ENCODE measurements at regions not wholly inside any gene's neighbourhood (a gene's known extent, or its start where the extent isn't known, plus 50 kb on each side); places are given as distances from the start of the nearest gene placed in this dataset.

DNA sequence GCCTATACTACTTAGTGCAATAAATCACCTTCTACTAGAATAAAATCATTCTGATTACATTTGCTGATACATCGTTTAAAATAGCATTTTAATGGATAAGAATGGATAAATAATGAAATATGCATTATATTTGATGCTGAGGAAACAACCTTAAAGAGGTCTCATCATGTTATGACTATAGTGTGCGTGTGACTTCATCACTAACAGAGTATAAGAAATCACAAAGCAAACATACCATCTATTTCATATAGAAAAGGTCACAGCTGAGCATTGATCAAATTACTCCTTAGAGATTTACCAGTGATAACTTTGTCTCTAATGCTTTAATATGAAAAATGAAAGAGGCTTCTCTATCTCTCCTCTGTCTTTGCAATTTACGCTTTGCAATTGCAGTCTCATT lies 1620.3 kb upstream of the SLC10A2 start:
- no peaks in the 10 kb centered on the region for H3K4me1 ChIP-seq (ENCODE audit: control insufficient read depth, insufficient read depth, low read length)
- no peak overlapping the region for H3K9ac ChIP-seq (ENCODE audit: low read length)
- H3K36me3 ChIP-seq (ENCODE audit: control insufficient read depth, insufficient read depth, low read length) = no peaks in the 10 kb centered on the region
- no peaks in the 10 kb centered on the region for H3K9me3 ChIP-seq (ENCODE audit: control insufficient read depth, low read length)
- H3K4me3 ChIP-seq (ENCODE audit: low read length) = no peak overlapping the region
- H3K27me3 ChIP-seq (ENCODE audit: control insufficient read depth, insufficient read depth, low read length) = no peaks in the 10 kb centered on the region

DNA sequence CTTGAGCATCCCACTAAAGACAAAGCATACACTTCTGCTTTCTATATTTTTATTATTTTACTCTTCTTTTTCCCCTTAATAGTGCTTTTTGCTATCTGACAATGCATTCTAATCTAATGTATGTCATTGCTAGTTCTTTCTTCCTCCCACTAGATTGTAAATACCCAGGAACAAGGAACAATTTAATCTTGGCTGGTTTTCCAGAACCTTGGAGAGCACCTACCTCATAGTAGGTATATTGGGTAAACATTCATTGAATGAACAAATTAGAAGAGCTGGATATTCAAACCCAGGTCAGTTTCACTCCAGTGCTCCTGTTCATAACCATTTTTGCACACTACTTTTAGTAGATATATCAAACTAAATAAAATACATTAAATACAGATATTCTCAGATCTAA lies 1617.6 kb upstream of the SLC10A2 start:
- no peak overlapping the region for H3K4me3 ChIP-seq (ENCODE audit: low read length)
- no peaks in the 10 kb centered on the region for H3K36me3 ChIP-seq (ENCODE audit: control insufficient read depth, insufficient read depth, low read length)
- no peaks in the 10 kb centered on the region for H3K9me3 ChIP-seq (ENCODE audit: control insufficient read depth, low read length)
- no peaks in the 10 kb centered on the region for H3K27me3 ChIP-seq (ENCODE audit: control insufficient read depth, insufficient read depth, low read length)
- no peaks in the 10 kb centered on the region for H3K4me1 ChIP-seq (ENCODE audit: control insufficient read depth, insufficient read depth, low read length)
- no peak overlapping the region for H3K9ac ChIP-seq (ENCODE audit: low read length)

DNA sequence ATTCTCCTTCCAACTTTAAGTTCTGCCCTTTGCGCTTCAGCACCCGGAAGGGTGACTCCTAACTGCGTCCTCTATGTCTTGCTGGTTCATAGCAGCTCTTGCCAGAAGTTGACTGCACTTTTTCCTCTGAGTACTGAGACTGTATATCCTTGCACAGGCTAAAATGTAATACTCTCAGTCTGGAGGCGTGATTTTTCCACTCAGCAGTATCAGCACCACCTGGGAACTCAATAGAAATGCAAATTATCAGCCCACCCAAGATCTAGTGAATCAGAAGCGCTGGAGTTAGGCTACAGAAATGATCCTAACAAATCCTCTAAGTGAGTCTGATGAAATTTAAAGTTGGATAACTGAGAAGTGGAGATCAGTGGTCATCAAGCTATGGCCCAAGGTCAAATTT lies 1611.9 kb upstream of the SLC10A2 start:
- no peak overlapping the region for H3K9ac ChIP-seq (ENCODE audit: low read length)
- no peak overlapping the region for H3K4me3 ChIP-seq (ENCODE audit: low read length)
- H3K9me3 ChIP-seq (ENCODE audit: control insufficient read depth, low read length) = no peaks in the 10 kb centered on the region
- no peaks in the 10 kb centered on the region for H3K4me1 ChIP-seq (ENCODE audit: control insufficient read depth, insufficient read depth, low read length)
- no peaks in the 10 kb centered on the region for H3K36me3 ChIP-seq (ENCODE audit: control insufficient read depth, insufficient read depth, low read length)
- H3K27me3 ChIP-seq (ENCODE audit: control insufficient read depth, insufficient read depth, low read length) = no peaks in the 10 kb centered on the region

DNA sequence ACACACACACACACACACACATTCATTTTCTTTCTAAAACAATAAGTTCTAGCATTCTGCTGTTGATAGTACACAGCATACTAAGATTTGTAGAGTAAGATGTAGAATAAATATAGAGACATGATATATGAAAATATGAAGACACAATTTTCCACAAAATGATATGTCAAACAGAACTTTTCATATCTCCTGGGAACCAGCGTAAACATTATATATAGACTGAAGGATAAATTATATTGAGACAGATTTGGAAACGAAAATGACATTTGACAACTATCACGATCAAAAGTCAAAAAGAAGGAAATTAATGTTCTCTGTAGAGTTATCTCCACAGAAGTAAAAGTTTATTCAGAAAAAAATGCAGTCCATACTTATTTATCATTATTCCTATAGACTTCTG lies 1605.7 kb upstream of the SLC10A2 start:
- Histone ChIP-seq H3K4me1 (ENCODE audit: control insufficient read depth, insufficient read depth, low read length) (no peaks in the 10 kb centered on the region), H3K36me3 (ENCODE audit: control insufficient read depth, insufficient read depth, low read length) (no peaks in the 10 kb centered on the region)

DNA sequence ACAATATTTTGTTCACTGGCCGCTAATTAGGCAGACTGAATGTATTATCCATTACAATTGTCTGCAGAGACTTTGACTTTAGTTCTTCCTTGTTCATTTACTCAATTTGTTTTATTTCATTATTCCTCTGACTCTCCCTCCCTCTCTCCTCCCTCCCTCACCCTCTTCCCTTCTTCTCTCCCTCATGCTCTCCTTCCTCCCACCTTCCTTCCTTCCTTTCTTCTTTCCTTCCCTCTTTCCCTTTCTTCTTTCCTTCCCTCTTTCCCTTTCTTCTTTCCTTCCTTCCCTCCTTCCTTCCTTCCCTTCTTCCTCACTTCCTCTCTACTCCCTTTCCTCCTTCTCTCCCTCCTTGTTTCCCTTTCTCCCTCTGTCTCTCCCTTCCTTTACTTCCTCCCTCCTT lies 1591.0 kb upstream of the SLC10A2 start:
- no peaks in the 10 kb centered on the region for H3K9me3 ChIP-seq (ENCODE audit: control insufficient read depth, low read length)
- H3K27me3 ChIP-seq (ENCODE audit: control insufficient read depth, insufficient read depth, low read length) = no peaks in the 10 kb centered on the region
- no peaks in the 10 kb centered on the region for H3K4me1 ChIP-seq (ENCODE audit: control insufficient read depth, insufficient read depth, low read length)
- no peaks in the 10 kb centered on the region for H3K36me3 ChIP-seq (ENCODE audit: control insufficient read depth, insufficient read depth, low read length)
- H3K4me3 ChIP-seq (ENCODE audit: low read length) = no peak overlapping the region
- no peak overlapping the region for H3K9ac ChIP-seq (ENCODE audit: low read length)

More for the DNA sequence above, 1605.7 kb upstream of the SLC10A2 start:
- Histone ChIP-seq H3K27me3 (ENCODE audit: control insufficient read depth, insufficient read depth, low read length) (no peaks in the 10 kb centered on the region), H3K9me3 (ENCODE audit: control insufficient read depth, low read length) (no peaks in the 10 kb centered on the region), H3K9ac (ENCODE audit: low read length) (no peak overlapping the region), H3K4me3 (ENCODE audit: low read length) (no peak overlapping the region)

DNA sequence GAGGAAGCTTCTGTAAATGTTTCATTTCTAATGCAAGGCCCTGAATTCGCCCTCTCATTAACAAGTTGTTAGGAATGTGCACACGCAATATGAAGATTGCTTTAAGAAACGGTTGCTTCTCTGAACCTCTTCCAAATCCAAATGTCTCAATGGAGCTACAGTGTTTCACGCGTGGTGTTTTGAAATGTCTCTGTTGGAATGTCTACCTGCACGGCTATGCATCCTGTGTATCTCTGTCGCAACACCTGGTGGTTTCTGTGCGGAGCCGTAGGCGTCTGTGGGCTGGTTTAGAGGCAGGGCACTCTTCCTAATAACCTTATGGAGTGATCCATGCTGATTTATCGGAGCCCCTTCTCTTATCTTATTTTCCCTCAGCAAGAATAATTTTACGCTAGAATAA lies 1584.2 kb upstream of the SLC10A2 start:
- no peaks in the 10 kb centered on the region for H3K27me3 ChIP-seq (ENCODE audit: control insufficient read depth, insufficient read depth, low read length)
- H3K9ac ChIP-seq (ENCODE audit: low read length) = no peak overlapping the region
- no peaks in the 10 kb centered on the region for H3K9me3 ChIP-seq (ENCODE audit: control insufficient read depth, low read length)
- H3K4me3 ChIP-seq (ENCODE audit: low read length) = no peak overlapping the region
- no peaks in the 10 kb centered on the region for H3K4me1 ChIP-seq (ENCODE audit: control insufficient read depth, insufficient read depth, low read length)
- no peaks in the 10 kb centered on the region for H3K36me3 ChIP-seq (ENCODE audit: control insufficient read depth, insufficient read depth, low read length)

DNA sequence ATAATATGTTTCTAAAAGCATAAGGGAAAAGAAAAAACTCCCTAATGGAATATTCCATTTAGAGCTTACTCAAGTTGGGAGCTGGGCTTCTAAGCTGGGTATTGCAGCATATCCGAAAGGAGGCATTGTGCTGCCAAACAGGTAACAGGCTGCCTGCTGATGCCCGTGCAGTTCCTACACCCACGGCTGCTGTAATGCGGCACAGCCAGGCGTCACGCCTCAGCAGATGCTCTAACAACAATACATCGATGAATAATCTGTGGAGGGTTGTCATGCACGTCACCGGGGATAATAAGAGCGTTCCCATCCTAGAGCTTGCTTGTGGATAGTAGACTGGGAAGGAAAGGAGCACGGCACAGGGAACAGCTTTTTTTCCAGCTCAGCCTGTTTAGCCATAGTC lies 1582.1 kb upstream of the SLC10A2 start:
- Histone ChIP-seq H3K9me3 (ENCODE audit: control insufficient read depth, low read length) (no peaks in the 10 kb centered on the region), H3K36me3 (ENCODE audit: control insufficient read depth, insufficient read depth, low read length) (no peaks in the 10 kb centered on the region), H3K27me3 (ENCODE audit: control insufficient read depth, insufficient read depth, low read length) (no peaks in the 10 kb centered on the region), H3K9ac (ENCODE audit: low read length) (no peak overlapping the region), H3K4me1 (ENCODE audit: control insufficient read depth, insufficient read depth, low read length) (no peaks in the 10 kb centered on the region), H3K4me3 (ENCODE audit: low read length) (no peak overlapping the region)

DNA sequence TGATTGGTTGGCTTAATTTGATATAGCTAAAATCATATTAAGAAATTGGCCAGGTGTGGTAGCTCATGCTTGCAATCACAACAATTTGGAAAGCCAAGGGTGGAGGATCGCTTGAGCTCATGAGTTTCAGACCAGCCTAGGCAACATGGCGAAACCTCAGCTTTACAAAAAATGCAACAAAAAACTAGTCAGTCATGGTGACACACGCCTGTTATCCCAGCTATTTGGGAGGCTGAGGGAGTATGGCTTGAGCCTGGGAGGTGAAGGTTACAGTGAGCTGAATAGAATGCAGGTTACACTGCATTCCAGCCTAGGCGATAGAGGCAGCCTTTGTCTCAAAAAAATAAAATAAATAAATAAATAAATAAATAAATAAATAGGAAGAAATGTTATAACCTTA lies 1579.6 kb upstream of the SLC10A2 start:
- Histone ChIP-seq H3K36me3 (ENCODE audit: control insufficient read depth, insufficient read depth, low read length) (no peaks in the 10 kb centered on the region), H3K4me1 (ENCODE audit: control insufficient read depth, insufficient read depth, low read length) (no peaks in the 10 kb centered on the region), H3K4me3 (ENCODE audit: low read length) (no peak overlapping the region), H3K9ac (ENCODE audit: low read length) (no peak overlapping the region), H3K27me3 (ENCODE audit: control insufficient read depth, insufficient read depth, low read length) (no peaks in the 10 kb centered on the region), H3K9me3 (ENCODE audit: control insufficient read depth, low read length) (no peaks in the 10 kb centered on the region)

DNA sequence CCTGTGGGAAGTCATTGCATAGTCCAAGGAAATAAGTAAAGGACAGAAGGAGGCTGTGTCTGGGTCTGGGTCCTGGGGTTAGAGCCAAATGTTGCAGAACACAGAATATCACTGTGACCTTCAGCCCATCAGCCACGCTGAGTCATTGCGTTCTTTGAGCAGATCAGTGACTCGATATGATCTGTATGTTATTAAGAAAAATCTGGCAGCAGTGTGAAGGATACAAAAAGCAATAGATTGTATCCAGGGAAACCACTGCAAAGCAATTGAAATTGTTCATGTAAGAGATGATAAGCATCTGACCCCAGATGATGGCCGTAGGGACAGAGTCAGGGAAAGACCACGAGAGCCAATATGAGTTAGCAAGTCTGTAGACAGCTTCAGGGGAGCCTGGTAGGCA lies 1575.1 kb upstream of the SLC10A2 start:
- H3K9me3 ChIP-seq (ENCODE audit: control insufficient read depth, low read length) = no peaks in the 10 kb centered on the region
- H3K27me3 ChIP-seq (ENCODE audit: control insufficient read depth, insufficient read depth, low read length) = no peaks in the 10 kb centered on the region
- no peak overlapping the region for H3K4me3 ChIP-seq (ENCODE audit: low read length)
- H3K36me3 ChIP-seq (ENCODE audit: control insufficient read depth, insufficient read depth, low read length) = no peaks in the 10 kb centered on the region
- H3K9ac ChIP-seq (ENCODE audit: low read length) = no peak overlapping the region
- H3K4me1 ChIP-seq (ENCODE audit: control insufficient read depth, insufficient read depth, low read length) = no peaks in the 10 kb centered on the region

DNA sequence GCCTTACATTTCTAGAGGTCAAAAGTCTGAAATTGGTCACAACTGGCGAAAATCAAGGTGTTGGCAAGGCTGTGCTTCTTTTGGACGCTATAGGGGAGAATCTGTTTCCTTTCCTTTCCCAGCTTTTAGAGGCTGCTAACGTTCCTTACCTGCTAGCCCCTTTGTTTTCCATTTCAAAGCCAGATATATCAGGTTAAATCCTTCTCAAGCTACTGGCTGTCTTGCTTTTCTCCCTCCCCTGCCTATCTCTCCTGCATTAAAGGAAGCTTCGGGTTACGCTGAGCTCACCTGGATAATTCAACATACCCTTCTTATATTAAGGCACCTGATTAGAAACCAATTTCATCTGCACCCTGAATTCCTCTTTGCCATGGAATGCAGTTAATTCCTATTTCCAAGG lies 1569.7 kb upstream of the SLC10A2 start:
- Histone ChIP-seq H3K9me3 (ENCODE audit: control insufficient read depth, low read length) (no peaks in the 10 kb centered on the region), H3K4me3 (ENCODE audit: low read length) (no peak overlapping the region)

DNA sequence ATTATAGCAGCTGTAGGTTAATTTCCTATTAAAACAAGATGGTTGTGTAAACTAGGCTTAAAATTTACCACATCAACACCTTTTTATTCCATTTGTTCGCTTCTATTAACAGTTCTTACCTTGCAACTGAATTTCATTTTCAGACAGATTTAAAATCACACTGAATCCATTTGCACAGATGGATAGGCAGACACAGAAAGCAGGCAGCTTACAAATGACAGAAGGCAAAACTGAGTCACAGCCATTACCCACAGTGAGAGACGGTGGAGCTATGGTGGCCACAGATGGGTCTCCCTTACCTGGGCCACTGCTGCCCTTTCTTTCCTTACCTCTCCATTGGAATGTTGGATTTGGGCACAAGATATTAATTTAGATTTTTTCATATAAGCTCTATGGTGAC lies 1567.8 kb upstream of the SLC10A2 start:
- H3K9me3 ChIP-seq (ENCODE audit: control insufficient read depth, low read length) = no peaks in the 10 kb centered on the region
- H3K27me3 ChIP-seq (ENCODE audit: control insufficient read depth, insufficient read depth, low read length) = no peaks in the 10 kb centered on the region
- no peaks in the 10 kb centered on the region for H3K36me3 ChIP-seq (ENCODE audit: control insufficient read depth, insufficient read depth, low read length)
- no peak overlapping the region for H3K4me3 ChIP-seq (ENCODE audit: low read length)
- no peak overlapping the region for H3K9ac ChIP-seq (ENCODE audit: low read length)
- no peaks in the 10 kb centered on the region for H3K4me1 ChIP-seq (ENCODE audit: control insufficient read depth, insufficient read depth, low read length)

More for the DNA sequence above, 1569.7 kb upstream of the SLC10A2 start:
- H3K4me1 ChIP-seq (ENCODE audit: control insufficient read depth, insufficient read depth, low read length) = no peaks in the 10 kb centered on the region
- no peaks in the 10 kb centered on the region for H3K36me3 ChIP-seq (ENCODE audit: control insufficient read depth, insufficient read depth, low read length)
- no peak overlapping the region for H3K9ac ChIP-seq (ENCODE audit: low read length)
- no peaks in the 10 kb centered on the region for H3K27me3 ChIP-seq (ENCODE audit: control insufficient read depth, insufficient read depth, low read length)

DNA sequence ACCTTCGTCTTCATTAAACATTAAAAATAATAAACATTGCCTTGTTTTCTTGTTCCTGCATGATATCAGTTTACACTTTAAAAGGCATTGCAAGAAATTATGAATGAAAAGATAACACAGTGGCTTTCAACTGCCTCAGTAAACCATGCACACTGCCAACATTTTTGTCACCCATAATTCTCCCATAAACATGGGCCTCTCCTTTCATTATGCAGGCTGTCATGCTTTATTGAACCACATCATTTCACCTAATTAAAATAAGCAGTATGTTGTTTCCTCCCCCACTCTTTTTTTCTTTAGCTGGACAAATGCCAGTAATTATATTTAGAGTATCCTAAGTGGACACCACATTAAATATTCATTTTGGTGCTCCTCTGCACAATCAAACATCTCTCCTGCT lies 1566.5 kb upstream of the SLC10A2 start:
- no peak overlapping the region for H3K4me3 ChIP-seq (ENCODE audit: low read length)
- H3K36me3 ChIP-seq (ENCODE audit: control insufficient read depth, insufficient read depth, low read length) = no peaks in the 10 kb centered on the region
- H3K27me3 ChIP-seq (ENCODE audit: control insufficient read depth, insufficient read depth, low read length) = no peaks in the 10 kb centered on the region
- no peak overlapping the region for H3K9ac ChIP-seq (ENCODE audit: low read length)
- H3K4me1 ChIP-seq (ENCODE audit: control insufficient read depth, insufficient read depth, low read length) = no peaks in the 10 kb centered on the region
- no peaks in the 10 kb centered on the region for H3K9me3 ChIP-seq (ENCODE audit: control insufficient read depth, low read length)

DNA sequence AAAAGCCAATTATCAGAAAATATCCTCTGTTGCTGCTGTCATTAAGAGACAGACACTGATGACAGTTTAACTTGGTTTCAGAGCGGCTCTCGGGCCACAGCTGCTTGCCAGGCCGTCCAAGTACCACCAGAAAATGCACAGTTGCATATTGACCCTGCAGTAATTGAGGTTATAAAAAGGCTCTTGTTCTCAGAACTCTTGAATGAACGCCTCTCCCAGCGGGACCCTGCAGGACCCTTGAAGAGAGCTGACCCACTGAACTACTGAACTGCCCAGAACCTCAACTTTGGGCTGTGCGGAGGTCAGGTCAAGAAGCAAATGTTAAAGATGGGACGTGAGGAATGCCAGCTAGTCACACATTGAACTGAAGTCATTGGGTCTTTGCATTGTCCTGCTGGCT lies 1559.0 kb upstream of the SLC10A2 start:
- Histone ChIP-seq H3K36me3 (ENCODE audit: control insufficient read depth, insufficient read depth, low read length) (no peaks in the 10 kb centered on the region), H3K9me3 (ENCODE audit: control insufficient read depth, low read length) (no peaks in the 10 kb centered on the region), H3K4me1 (ENCODE audit: control insufficient read depth, insufficient read depth, low read length) (no peaks in the 10 kb centered on the region), H3K9ac (ENCODE audit: low read length) (no peak overlapping the region), H3K27me3 (ENCODE audit: control insufficient read depth, insufficient read depth, low read length) (no peaks in the 10 kb centered on the region), H3K4me3 (ENCODE audit: low read length) (no peak overlapping the region)
